CD8-positive, alpha-beta memory T cell (primary cell): ENCODE measurements at regions not wholly inside any gene's neighbourhood (a gene's known extent, or its start where the extent isn't known, plus 50 kb on each side); places are given as distances from the start of the nearest gene placed in this dataset.
A peak's percentile ranks its signal among the peaks of the same experiment; 100 is the strongest.

Experiments used
- CTCF ChIA-PET: fragments of 350-600 bp; sonication (Branson Sonifier 250); formaldehyde crosslinking; loops from one replicate; lab custom pipeline; 2021; ENCODE audit warnings: antibody characterized with exemption; lab: Charles Lee
- POLR2A ChIA-PET: fragments of 350-600 bp; sonication (Branson Sonifier 250); formaldehyde crosslinking; loops from one replicate; lab custom pipeline; 2021; ENCODE audit warnings: antibody characterized with exemption; lab: Charles Lee
- DNase-seq, 5 donors: peaks; one replicate each; pipeline versions ENCODE4 v3.0.0 to v3.0.0-alpha.2; 2020 to 2022; ENCODE audit warnings: mixed read lengths in 1 of 5
- H3K27ac ChIP-seq: one replicate; pipeline ENCODE4 v1.7.0; 2013; ENCODE audit warnings: low read depth, mild to moderate bottlenecking, low read length, moderate library complexity
- H3K27me3 ChIP-seq: 2 replicates; pipeline ENCODE4 v1.7.0; 2013; ENCODE audit warnings: low read length, mild to moderate bottlenecking; ENCODE audit not compliant: insufficient read depth, poor library complexity, severe bottlenecking
- H3K36me3 ChIP-seq: 2 replicates; pipeline ENCODE4 v1.7.0; 2013; ENCODE audit warnings: mild to moderate bottlenecking, low read length, moderate library complexity; ENCODE audit not compliant: insufficient read depth
- H3K4me1 ChIP-seq: 2 replicates; pipeline ENCODE4 v1.7.0; 2013; ENCODE audit warnings: mild to moderate bottlenecking, low read length, moderate library complexity; ENCODE audit not compliant: insufficient read depth
- H3K4me3 ChIP-seq: 2 replicates; pipeline ENCODE4 v1.7.0; 2013; ENCODE audit warnings: mild to moderate bottlenecking, low read length
- H3K9me3 ChIP-seq: 2 replicates; pipeline ENCODE4 v1.7.0; 2013; ENCODE audit warnings: mild to moderate bottlenecking, low read length
- H3K27ac Mint-ChIP-seq, 8 donors: one replicate each; pipeline ENCODE4 v1.8.0; 2020 to 2021; ENCODE audit warnings: mixed read lengths in 8 of 8, mild to moderate bottlenecking in 6 of 8, inconsistent platforms in 3 of 8, moderate library complexity in 3 of 8
- H3K27me3 Mint-ChIP-seq, 2 donors: one replicate each; pipeline ENCODE4 v1.8.0; 2020 to 2021; ENCODE audit warnings: mixed read lengths in 2 of 2, mild to moderate bottlenecking in 1 of 2, moderate library complexity in 1 of 2
- H3K36me3 Mint-ChIP-seq, 3 donors: one replicate each; pipeline ENCODE4 v1.8.0; 2020 to 2021; ENCODE audit warnings: mixed read lengths in 3 of 3, inconsistent platforms in 1 of 3, mild to moderate bottlenecking in 1 of 3
- H3K4me1 Mint-ChIP-seq, 3 donors: one replicate each; pipeline ENCODE4 v1.8.0; 2020 to 2021; ENCODE audit warnings: mixed read lengths in 3 of 3, inconsistent platforms in 1 of 3, mild to moderate bottlenecking in 1 of 3
- H3K4me3 Mint-ChIP-seq, 7 donors: one replicate each; pipeline ENCODE4 v1.8.0; 2020 to 2021; ENCODE audit warnings: mixed read lengths in 7 of 7, mild to moderate bottlenecking in 6 of 7, moderate library complexity in 4 of 7, inconsistent platforms in 2 of 7
- H3K9me3 Mint-ChIP-seq, 5 donors: one replicate each; pipeline ENCODE4 v1.8.0; 2020 to 2022; ENCODE audit warnings: mixed read lengths in 5 of 5, mild to moderate bottlenecking in 3 of 5, moderate library complexity in 2 of 5, inconsistent platforms in 1 of 5

DNA sequence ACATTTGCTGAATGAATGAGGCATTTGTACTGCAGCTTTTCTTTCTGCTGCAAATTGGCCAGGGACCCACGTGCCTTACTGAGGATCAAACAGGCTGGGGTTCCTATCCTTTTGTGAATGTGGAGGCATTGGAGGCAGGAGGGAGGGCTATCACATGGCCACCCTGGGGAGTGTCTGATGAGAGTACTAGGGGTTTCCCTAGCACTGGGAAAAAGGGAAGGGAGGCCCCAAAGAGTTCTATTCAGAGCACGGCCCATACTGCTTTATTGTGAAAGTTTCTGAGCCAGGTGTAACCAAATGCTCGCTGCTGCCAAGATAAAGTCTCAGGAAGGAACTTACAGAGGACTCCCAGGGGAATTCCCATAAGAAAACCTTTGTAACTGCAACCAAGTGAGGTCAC is 78.4 kb upstream of the ANO1 start:
- DNase-seq = no peak
- H3K4me1 Mint-ChIP-seq = no peaks in the 10 kb centered on the region
- ChIA-PET CTCF (interaction anchor here (0.8 kb wide), 1 partner anchor 21 kb away, joined by 3 read pairs; no protein-coding TSS in a partner anchor), POLR2A (no interaction called here)
- no peaks in the 10 kb centered on the region for H3K36me3 Mint-ChIP-seq
- no peak overlapping the region for H3K27ac Mint-ChIP-seq
- peak overlapping the region; percentile 12 for H3K27ac ChIP-seq
- H3K27me3 ChIP-seq = no peaks in the 10 kb centered on the region
- H3K9me3 Mint-ChIP-seq = peaks cover 0 to 2% (median 0%) of the 10 kb centered on the region in 5 donors
- no peak overlapping the region for H3K4me3 ChIP-seq
- no peaks in the 10 kb centered on the region for H3K4me1 ChIP-seq
- H3K9me3 ChIP-seq = no peaks in the 10 kb centered on the region
- H3K27me3 Mint-ChIP-seq = peaks cover 13 to 34% of the 10 kb centered on the region in 2 donors
- no peak overlapping the region for H3K4me3 Mint-ChIP-seq
- H3K36me3 ChIP-seq = no peaks in the 10 kb centered on the region

DNA sequence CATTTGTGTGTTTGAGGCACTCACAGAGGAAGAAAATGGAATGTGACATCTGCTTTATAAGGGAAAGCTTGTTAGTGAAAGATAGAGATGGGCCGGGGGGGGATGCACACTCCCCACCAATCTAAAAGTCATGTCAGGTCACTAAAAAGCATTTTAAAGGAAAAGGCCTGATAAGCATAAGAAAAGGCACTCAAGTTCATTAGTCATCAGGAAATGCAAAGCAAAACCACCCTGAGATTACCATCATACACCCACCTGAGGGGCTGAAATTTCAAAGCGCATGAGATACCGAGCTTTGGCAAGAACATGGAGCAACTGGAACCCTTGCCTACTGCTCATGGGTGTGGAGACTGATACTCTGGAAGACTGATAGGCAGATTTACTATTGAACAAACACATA is 77.9 kb upstream of the ANO1 start:
- Histone ChIP-seq H3K36me3 (no peaks in the 10 kb centered on the region), H3K4me1 (no peaks in the 10 kb centered on the region), H3K9me3 (no peaks in the 10 kb centered on the region), H3K27me3 (no peaks in the 10 kb centered on the region), H3K27ac (peak overlapping the region; percentile 12), H3K4me3 (no peak overlapping the region)
- H3K27ac Mint-ChIP-seq = no peak overlapping the region
- H3K27me3 Mint-ChIP-seq = peaks cover 13 to 34% of the 10 kb centered on the region in 2 donors
- H3K9me3 Mint-ChIP-seq = no peaks in the 10 kb centered on the region
- ChIA-PET CTCF (interaction anchor here (0.8 kb wide), 1 partner anchor 21 kb away, joined by 3 read pairs; no protein-coding TSS in a partner anchor), POLR2A (no interaction called here)
- H3K36me3 Mint-ChIP-seq = no peaks in the 10 kb centered on the region
- no peaks in the 10 kb centered on the region for H3K4me1 Mint-ChIP-seq
- DNase-seq = no peak
- no peak overlapping the region for H3K4me3 Mint-ChIP-seq

DNA sequence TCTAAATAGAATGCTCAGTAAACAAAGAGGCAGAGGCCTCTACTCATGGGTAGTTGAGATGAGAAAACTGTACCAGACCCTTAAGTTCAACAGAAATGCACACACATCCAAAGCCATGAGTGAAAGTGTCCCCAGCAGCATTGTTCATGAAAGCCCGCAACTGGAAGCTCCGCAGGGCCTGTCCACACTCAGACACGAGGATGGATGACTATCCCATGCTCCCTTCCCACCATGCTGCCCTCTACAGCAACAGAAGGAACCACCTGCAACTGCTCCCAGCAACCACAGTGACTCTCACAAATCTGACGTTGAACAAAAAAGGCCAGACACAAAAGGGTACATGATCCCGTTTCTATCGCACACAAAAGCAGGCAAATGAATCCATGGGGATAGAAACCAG is 76.9 kb upstream of the ANO1 start:
- ChIA-PET CTCF (no interaction called here), POLR2A (no interaction called here)
- DNase-seq = no peak
- Mint-ChIP-seq H3K4me3 (no peak overlapping the region), H3K27me3 (peaks cover 10 to 30% of the 10 kb centered on the region in 2 donors), H3K4me1 (no peaks in the 10 kb centered on the region), H3K36me3 (no peaks in the 10 kb centered on the region), H3K27ac (no peak overlapping the region), H3K9me3 (no peaks in the 10 kb centered on the region)
- Histone ChIP-seq H3K4me3 (no peak overlapping the region), H3K36me3 (no peaks in the 10 kb centered on the region), H3K4me1 (no peaks in the 10 kb centered on the region), H3K27ac (no peak overlapping the region), H3K27me3 (no peaks in the 10 kb centered on the region), H3K9me3 (no peaks in the 10 kb centered on the region)

GRCh38 chr11:70002433-70002832 is 75.7 kb upstream of the ANO1 start:
- Mint-ChIP-seq H3K9me3 (no peaks in the 10 kb centered on the region), H3K4me1 (no peaks in the 10 kb centered on the region), H3K4me3 (no peak overlapping the region), H3K27ac (no peak overlapping the region), H3K36me3 (no peaks in the 10 kb centered on the region), H3K27me3 (peaks cover 9 to 29% of the 10 kb centered on the region in 2 donors)
- H3K4me1 ChIP-seq = no peaks in the 10 kb centered on the region
- no peaks in the 10 kb centered on the region for H3K36me3 ChIP-seq
- DNase-seq = peak in 1 of 5 donors; percentile 3
- ChIA-PET POLR2A (no interaction called here), CTCF (no interaction called here)
- no peak overlapping the region for H3K4me3 ChIP-seq
- H3K27ac ChIP-seq = no peak overlapping the region
- no peaks in the 10 kb centered on the region for H3K9me3 ChIP-seq
- H3K27me3 ChIP-seq = no peaks in the 10 kb centered on the region

DNA sequence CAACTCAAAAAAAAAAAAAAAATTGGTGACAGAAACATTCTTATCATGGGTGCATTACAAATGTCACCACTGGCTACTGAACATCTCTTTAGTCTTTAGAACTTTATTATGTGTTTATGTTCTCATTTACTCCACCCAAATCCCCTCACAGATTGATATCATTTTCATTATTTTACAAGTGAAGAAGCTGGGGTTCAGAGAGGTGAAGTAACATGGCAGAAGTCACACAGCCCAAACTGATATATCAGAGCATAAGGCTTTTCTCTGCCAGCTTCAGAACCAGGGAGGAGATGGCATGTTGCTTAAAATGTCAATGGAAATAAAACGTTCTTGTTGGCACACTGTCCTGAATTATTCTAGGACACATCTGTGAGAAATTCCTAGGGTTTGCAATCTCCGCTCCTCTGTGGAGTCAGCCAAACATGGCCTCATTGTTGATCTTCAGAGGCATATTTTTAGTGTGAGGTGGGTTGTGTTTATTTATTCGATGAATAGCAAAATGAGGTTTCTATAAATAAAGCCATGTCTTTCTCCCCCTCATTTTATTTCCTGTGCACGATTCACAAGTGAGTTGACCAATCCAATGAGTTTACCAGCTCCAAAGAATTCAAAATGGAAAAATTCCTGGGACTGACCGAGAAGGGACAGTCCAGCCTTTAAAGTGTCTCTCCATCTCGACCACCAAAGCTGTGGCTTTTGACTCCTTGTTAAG is 72.9 kb upstream of the ANO1 start:
- Mint-ChIP-seq H3K4me3 (no peak overlapping the region), H3K9me3 (no peaks in the 10 kb centered on the region)

GRCh38 chr11:70007796-70008195 is 70.3 kb upstream of the ANO1 start:
- Mint-ChIP-seq H3K9me3 (no peaks in the 10 kb centered on the region), H3K4me3 (no peak overlapping the region), H3K27me3 (peaks cover 0 to 2% of the 10 kb centered on the region in 2 donors), H3K27ac (no peak overlapping the region), H3K36me3 (no peaks in the 10 kb centered on the region), H3K4me1 (no peaks in the 10 kb centered on the region)
- no peaks in the 10 kb centered on the region for H3K27me3 ChIP-seq
- H3K36me3 ChIP-seq = no peaks in the 10 kb centered on the region
- H3K4me3 ChIP-seq = no peak overlapping the region
- no peaks in the 10 kb centered on the region for H3K4me1 ChIP-seq
- ChIA-PET CTCF (no interaction called here), POLR2A (no interaction called here)
- no peaks in the 10 kb centered on the region for H3K9me3 ChIP-seq
- no peak for DNase-seq
- H3K27ac ChIP-seq = no peak overlapping the region

More for the DNA sequence above, 72.9 kb upstream of the ANO1 start:
- no peaks in the 10 kb centered on the region for H3K4me1 ChIP-seq
- Mint-ChIP-seq H3K36me3 (no peaks in the 10 kb centered on the region), H3K27me3 (peaks cover 2 to 5% of the 10 kb centered on the region in 2 donors), H3K4me1 (no peaks in the 10 kb centered on the region), H3K27ac (no peak overlapping the region)
- no peaks in the 10 kb centered on the region for H3K9me3 ChIP-seq
- CTCF ChIA-PET = no interaction called here
- POLR2A ChIA-PET = no interaction called here
- H3K4me3 ChIP-seq = no peak overlapping the region
- DNase-seq = no peak
- no peak overlapping the region for H3K27ac ChIP-seq
- no peaks in the 10 kb centered on the region for H3K36me3 ChIP-seq
- no peaks in the 10 kb centered on the region for H3K27me3 ChIP-seq

- Mint-ChIP-seq H3K4me3 (no peak overlapping the region), H3K27me3 (peaks cover 0 to 1% of the 10 kb centered on the region in 2 donors), H3K27ac (no peak overlapping the region), H3K36me3 (no peaks in the 10 kb centered on the region), H3K9me3 (no peaks in the 10 kb centered on the region), H3K4me1 (no peaks in the 10 kb centered on the region)
- no peak overlapping the region for H3K4me3 ChIP-seq
- H3K27me3 ChIP-seq = no peaks in the 10 kb centered on the region
- H3K9me3 ChIP-seq = no peaks in the 10 kb centered on the region
- no peak overlapping the region for H3K27ac ChIP-seq
- DNase-seq = no peak
- POLR2A ChIA-PET = no interaction called here
- CTCF ChIA-PET = no interaction called here
- no peaks in the 10 kb centered on the region for H3K36me3 ChIP-seq
- H3K4me1 ChIP-seq = no peaks in the 10 kb centered on the region
Measured at GRCh38 chr11:70010774-70011173, 67.3 kb upstream of the ANO1 start.

- Histone ChIP-seq H3K27ac (no peak overlapping the region), H3K36me3 (no peaks in the 10 kb centered on the region), H3K27me3 (no peaks in the 10 kb centered on the region), H3K9me3 (no peaks in the 10 kb centered on the region), H3K4me1 (no peaks in the 10 kb centered on the region), H3K4me3 (no peak overlapping the region)
- no peak overlapping the region for H3K4me3 Mint-ChIP-seq
- no peaks in the 10 kb centered on the region for H3K9me3 Mint-ChIP-seq
- CTCF ChIA-PET = no interaction called here
- no peak overlapping the region for H3K27ac Mint-ChIP-seq
- no peaks in the 10 kb centered on the region for H3K4me1 Mint-ChIP-seq
- DNase-seq = no peak
- POLR2A ChIA-PET = no interaction called here
- no peaks in the 10 kb centered on the region for H3K36me3 Mint-ChIP-seq
- H3K27me3 Mint-ChIP-seq = peaks cover 3 to 9% of the 10 kb centered on the region in 2 donors
Measured at GRCh38 chr11:70012134-70012733, 65.9 kb upstream of the ANO1 start.
